Bronchial epithelial cell (primary cell): ENCODE measurements at regions not wholly inside any gene's neighbourhood (a gene's known extent, or its start where the extent isn't known, plus 50 kb on each side); places are given as distances from the start of the nearest gene placed in this dataset.
A peak's percentile ranks its signal among the peaks of the same experiment; 100 is the strongest.

ENCODE experiments used
- DNase-seq: peaks from one replicate; pipeline ENCODE4 v3.0.0-alpha.2; 2010; ENCODE audit warnings: low read depth
- FAIRE-seq: peaks from 2 replicates; lab custom pipeline; 2011; peaks lifted over from hg19 to GRCh38; lab: Jason Lieb, UNC
- H3K27me3 ChIP-seq: 2 replicates; pipeline ENCODE4 v1.5.1; 2011; ENCODE audit warnings: low read length; ENCODE audit not compliant: control insufficient read depth, insufficient read depth
- H3K36me3 ChIP-seq: 2 replicates; pipeline ENCODE4 v1.5.1; 2011; ENCODE audit warnings: low read length; ENCODE audit not compliant: control insufficient read depth, insufficient read depth
- H3K4me3 ChIP-seq: 2 replicates; pipeline ENCODE4 v1.5.1; 2011; ENCODE audit warnings: mild to moderate bottlenecking, low read depth, low read length, control low read depth
- TF ChIP-seq, protein P1 (sequence below): IDR thresholded peaks from 2 replicates; pipeline ENCODE4 v1.5.1; 2011; ENCODE audit warnings: mild to moderate bottlenecking, moderate library complexity, low read length, control low read depth, inconsistent platforms; ENCODE audit not compliant: insufficient read depth, severe bottlenecking

DNA sequence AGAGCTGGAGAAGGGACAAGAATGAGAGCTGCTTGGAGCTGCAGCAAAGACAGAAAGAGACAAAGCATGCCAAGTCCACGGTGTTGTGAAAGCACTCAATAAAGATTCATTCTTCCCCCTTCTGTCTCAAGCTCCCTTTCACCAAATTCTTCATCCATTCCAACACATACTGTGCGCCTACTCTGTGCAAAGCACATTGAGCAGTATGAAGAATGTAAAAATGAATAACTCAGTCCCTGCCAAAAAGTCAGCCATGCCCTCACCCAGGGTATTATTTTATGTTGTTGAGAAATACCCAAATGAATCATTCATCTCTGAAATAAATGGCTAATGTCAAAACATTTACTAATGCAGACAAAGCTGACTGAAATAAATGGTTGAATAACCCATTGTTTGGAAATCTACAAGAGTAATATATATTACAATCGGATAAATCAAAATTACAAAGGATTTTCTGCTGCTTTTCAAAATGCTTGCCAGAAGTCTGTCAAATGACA is 282.9 kb upstream of the IRX5 start:
- no peaks in the 10 kb centered on the region for H3K27me3 ChIP-seq
- H3K36me3 ChIP-seq, result no peaks in the 10 kb centered on the region
- DNase-seq (peak; percentile 87), FAIRE-seq (no peak)
- TF ChIP-seq, protein P1, sequence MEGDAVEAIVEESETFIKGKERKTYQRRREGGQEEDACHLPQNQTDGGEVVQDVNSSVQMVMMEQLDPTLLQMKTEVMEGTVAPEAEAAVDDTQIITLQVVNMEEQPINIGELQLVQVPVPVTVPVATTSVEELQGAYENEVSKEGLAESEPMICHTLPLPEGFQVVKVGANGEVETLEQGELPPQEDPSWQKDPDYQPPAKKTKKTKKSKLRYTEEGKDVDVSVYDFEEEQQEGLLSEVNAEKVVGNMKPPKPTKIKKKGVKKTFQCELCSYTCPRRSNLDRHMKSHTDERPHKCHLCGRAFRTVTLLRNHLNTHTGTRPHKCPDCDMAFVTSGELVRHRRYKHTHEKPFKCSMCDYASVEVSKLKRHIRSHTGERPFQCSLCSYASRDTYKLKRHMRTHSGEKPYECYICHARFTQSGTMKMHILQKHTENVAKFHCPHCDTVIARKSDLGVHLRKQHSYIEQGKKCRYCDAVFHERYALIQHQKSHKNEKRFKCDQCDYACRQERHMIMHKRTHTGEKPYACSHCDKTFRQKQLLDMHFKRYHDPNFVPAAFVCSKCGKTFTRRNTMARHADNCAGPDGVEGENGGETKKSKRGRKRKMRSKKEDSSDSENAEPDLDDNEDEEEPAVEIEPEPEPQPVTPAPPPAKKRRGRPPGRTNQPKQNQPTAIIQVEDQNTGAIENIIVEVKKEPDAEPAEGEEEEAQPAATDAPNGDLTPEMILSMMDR, result no peak
- H3K4me3 ChIP-seq, result no peak overlapping the region

DNA sequence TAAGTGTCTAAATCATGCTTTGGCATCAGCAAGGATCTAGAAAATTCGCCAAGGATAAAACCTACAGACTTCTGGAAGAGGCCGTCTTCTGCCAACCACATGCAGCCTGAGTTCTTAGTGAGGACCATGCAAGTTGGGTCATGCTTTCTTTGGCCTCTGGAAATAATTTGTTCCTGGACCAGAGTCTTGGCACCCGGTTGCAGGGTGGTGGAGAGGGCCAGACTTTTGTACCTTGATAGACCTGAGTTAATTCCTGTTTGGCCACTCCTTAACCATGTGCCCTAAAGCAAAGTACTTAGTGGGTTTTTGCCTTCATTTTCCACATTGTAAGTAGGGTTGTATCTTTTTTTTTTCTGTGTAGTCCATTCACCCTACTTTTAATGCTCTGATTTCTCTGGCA is 283.4 kb upstream of the IRX5 start:
- FAIRE-seq (no peak), DNase-seq (peak; percentile 76)
- Histone ChIP-seq H3K4me3 (no peak overlapping the region), H3K36me3 (no peaks in the 10 kb centered on the region), H3K27me3 (no peaks in the 10 kb centered on the region)
- TF ChIP-seq, protein P1, result no peak

- Histone ChIP-seq H3K27me3 (no peaks in the 10 kb centered on the region), H3K36me3 (no peaks in the 10 kb centered on the region), H3K4me3 (no peak overlapping the region)
- TF ChIP-seq, protein P1, result no peak
- FAIRE-seq (peak; percentile 93), DNase-seq (no peak)
These were observed 285.3 kb upstream of the IRX5 start for GRCh38 chr16:54645345-54645744.

DNA sequence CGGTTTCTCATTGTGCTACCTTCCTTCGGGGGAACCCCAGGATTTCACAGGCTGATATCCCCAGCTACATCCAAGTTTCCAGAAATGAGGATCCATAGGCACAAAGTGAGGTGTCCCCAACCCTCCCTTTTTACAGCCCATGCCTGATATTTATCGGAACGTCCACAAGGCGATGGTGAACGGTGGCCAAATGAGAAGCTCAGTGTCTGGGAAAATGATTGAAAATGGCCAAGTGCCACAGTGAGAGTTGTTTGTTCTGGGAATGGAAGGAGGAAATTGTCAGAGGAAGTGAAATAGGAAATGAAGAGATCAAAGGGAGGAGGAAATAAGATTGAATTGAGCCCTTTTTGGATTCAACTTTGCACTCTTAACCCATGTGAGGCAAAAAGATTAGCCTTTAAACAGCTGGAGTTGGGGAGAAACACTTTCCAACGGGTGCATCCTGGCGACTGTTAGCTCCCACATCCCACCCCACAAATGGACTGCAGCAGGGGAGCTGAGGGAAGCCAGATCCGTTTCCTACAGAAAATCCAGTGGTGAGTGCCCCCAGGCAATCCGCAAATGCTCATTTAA is 294.4 kb upstream of the IRX5 start:
- no peaks in the 10 kb centered on the region for H3K27me3 ChIP-seq
- FAIRE-seq (no peak), DNase-seq (no peak)
- TF ChIP-seq, protein P1, result no peak
- no peaks in the 10 kb centered on the region for H3K36me3 ChIP-seq
- no peak overlapping the region for H3K4me3 ChIP-seq

- no peaks in the 10 kb centered on the region for H3K36me3 ChIP-seq
- DNase-seq, result peak; percentile 36
- TF ChIP-seq, protein P1, result peak; percentile 64
- H3K27me3 ChIP-seq, result no peaks in the 10 kb centered on the region
- FAIRE-seq, result no peak
- no peak overlapping the region for H3K4me3 ChIP-seq
These were observed 296.7 kb upstream of the IRX5 start for GRCh38 chr16:54633943-54634362.
